Peyer's patch (tissue), 4 donors: ENCODE measurements at regions not wholly inside any gene's neighbourhood (a gene's known extent, or its start where the extent isn't known, plus 50 kb on each side); places are given as distances from the start of the nearest gene placed in this dataset.

Source experiments
- POLR2A ChIP-seq, 2 donors: fragments of 450-650 bp; IDR thresholded peaks; one replicate each; pipeline ENCODE4 v1.5.1; 2017; ENCODE audit warnings: antibody characterized with exemption in 2 of 2, mild to moderate bottlenecking in 2 of 2, moderate library complexity in 2 of 2
- TF ChIP-seq, protein P1 (sequence below), 6 experiments: fragments of 450-650 bp in 4 of 6; fragments of 200-600 bp in 2 of 6; sonication (generic) in 1 of 6; IDR thresholded peaks; one replicate each; pipeline ENCODE4 v1.5.1; 2017 to 2019; ENCODE audit warnings: antibody characterized with exemption in 6 of 6, mild to moderate bottlenecking in 3 of 6, moderate library complexity in 1 of 6

DNA sequence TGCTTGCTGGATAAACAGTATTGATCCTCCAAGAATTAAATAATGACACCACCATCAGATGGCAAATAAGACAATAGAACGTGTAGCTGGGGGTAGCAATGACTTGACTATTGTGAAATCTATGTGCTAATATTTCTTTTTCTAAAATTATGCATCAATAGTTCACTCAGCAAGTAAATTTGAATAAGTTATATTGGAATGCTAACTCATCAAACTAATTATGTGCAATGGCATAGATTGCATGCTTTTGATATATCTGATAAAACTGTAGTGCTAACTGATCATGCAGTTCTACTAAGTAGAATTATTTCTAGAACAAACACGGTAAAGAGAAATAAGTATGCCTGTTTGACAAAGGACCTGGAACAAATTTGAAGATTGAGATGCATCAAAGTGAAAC is 474.4 kb downstream of the NOVA1 start:
- TF ChIP-seq POLR2A (IDR thresholded peaks at IDR 0.05), result no peak
- TF ChIP-seq, protein P1, sequence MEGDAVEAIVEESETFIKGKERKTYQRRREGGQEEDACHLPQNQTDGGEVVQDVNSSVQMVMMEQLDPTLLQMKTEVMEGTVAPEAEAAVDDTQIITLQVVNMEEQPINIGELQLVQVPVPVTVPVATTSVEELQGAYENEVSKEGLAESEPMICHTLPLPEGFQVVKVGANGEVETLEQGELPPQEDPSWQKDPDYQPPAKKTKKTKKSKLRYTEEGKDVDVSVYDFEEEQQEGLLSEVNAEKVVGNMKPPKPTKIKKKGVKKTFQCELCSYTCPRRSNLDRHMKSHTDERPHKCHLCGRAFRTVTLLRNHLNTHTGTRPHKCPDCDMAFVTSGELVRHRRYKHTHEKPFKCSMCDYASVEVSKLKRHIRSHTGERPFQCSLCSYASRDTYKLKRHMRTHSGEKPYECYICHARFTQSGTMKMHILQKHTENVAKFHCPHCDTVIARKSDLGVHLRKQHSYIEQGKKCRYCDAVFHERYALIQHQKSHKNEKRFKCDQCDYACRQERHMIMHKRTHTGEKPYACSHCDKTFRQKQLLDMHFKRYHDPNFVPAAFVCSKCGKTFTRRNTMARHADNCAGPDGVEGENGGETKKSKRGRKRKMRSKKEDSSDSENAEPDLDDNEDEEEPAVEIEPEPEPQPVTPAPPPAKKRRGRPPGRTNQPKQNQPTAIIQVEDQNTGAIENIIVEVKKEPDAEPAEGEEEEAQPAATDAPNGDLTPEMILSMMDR (IDR thresholded peaks at IDR 0.05), result no peak
